ENCODE measurements at regions not wholly inside any gene's neighbourhood (a gene's known extent, or its start where the extent isn't known, plus 50 kb on each side); places are given as distances from the start of the nearest gene placed in this dataset.

DNA sequence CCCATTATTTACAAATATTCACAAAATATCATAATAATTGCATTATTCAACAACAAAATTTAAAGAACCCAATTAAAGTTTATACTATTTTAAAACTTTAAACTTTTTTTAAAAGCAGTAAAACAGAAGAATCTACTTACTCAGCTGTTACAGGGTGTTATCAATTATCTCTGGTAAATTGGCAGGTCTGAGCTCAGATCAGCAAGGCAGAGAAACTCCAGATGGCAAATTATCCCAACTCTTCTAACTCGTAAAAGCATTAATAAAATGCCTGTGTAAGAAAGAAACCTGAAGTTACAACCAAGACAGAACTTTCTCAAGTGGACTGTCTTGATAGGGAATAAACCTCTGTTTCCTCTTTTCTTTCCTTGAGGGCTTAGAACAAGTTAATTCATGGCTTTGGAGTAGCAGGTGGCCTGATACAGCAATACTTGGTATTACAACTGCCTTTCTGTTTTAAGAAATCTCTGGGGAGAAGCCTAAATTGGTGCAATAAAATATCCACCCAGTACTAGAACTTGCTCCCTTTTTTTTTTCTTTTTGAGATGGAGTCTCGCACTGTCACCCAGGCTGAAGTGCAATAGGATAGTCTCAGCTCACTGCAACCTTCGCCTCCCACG is 275.3 kb upstream of the MKLN1 start:
- TF ChIP-seq, protein P1, sequence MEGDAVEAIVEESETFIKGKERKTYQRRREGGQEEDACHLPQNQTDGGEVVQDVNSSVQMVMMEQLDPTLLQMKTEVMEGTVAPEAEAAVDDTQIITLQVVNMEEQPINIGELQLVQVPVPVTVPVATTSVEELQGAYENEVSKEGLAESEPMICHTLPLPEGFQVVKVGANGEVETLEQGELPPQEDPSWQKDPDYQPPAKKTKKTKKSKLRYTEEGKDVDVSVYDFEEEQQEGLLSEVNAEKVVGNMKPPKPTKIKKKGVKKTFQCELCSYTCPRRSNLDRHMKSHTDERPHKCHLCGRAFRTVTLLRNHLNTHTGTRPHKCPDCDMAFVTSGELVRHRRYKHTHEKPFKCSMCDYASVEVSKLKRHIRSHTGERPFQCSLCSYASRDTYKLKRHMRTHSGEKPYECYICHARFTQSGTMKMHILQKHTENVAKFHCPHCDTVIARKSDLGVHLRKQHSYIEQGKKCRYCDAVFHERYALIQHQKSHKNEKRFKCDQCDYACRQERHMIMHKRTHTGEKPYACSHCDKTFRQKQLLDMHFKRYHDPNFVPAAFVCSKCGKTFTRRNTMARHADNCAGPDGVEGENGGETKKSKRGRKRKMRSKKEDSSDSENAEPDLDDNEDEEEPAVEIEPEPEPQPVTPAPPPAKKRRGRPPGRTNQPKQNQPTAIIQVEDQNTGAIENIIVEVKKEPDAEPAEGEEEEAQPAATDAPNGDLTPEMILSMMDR (conservative IDR thresholded peaks at IDR 0.05 in 1 of 2, IDR thresholded peaks at IDR 0.05 in 1 of 2; ENCODE audit: extremely low read depth in 1 of 2, insufficient read depth in 1 of 2, low read depth in 1 of 2, low read length in 2 of 2) = no peak
- TF ChIP-seq EZH2 (IDR thresholded peaks at IDR 0.05; ENCODE audit: borderline replicate concordance, low read length) = no peak

Measured in mammary epithelial cell (primary cell).